Activated CD8-positive, alpha-beta T cell treated with anti-CD3 and anti-CD28 coated beads for 36 hours (primary cell): ENCODE measurements at regions not wholly inside any gene's neighbourhood (a gene's known extent, or its start where the extent isn't known, plus 50 kb on each side); places are given as distances from the start of the nearest gene placed in this dataset.

ENCODE experiments used
- ATAC-seq: fragments of 200-7000 bp; cut with Tn5 transposase; one replicate; pipeline ENCODE4 v1.10.0; 2021; ENCODE audit warnings: mild to moderate bottlenecking, moderate library complexity
- CTCF ChIA-PET: fragments of 350-600 bp; sonication (Branson Sonifier 250); formaldehyde crosslinking; loops from one replicate; lab custom pipeline; 2021; ENCODE audit warnings: antibody characterized with exemption; lab: Charles Lee
- POLR2A ChIA-PET: fragments of 350-600 bp; sonication (Branson Sonifier 250); formaldehyde crosslinking; loops from one replicate; lab custom pipeline; 2021; ENCODE audit warnings: antibody characterized with exemption; lab: Charles Lee
- DNase-seq: peaks from one replicate; pipeline ENCODE4 v3.0.0-alpha.2; 2020
- H3K27ac Mint-ChIP-seq: one replicate; pipeline ENCODE4 v1.8.0; 2021; ENCODE audit warnings: mild to moderate bottlenecking, mixed read lengths
- H3K27me3 Mint-ChIP-seq: one replicate; pipeline ENCODE4 v1.8.0; 2021; ENCODE audit warnings: mixed read lengths
- H3K36me3 Mint-ChIP-seq: one replicate; pipeline ENCODE4 v1.8.0; 2021; ENCODE audit warnings: low read depth, mixed read lengths
- H3K4me1 Mint-ChIP-seq: one replicate; pipeline ENCODE4 v1.8.0; 2021; ENCODE audit warnings: low read depth, mixed read lengths
- H3K4me3 Mint-ChIP-seq: one replicate; pipeline ENCODE4 v1.8.0; 2021; ENCODE audit warnings: mild to moderate bottlenecking, moderate library complexity, mixed read lengths
- H3K9me3 Mint-ChIP-seq: one replicate; pipeline ENCODE4 v1.8.0; 2021; ENCODE audit warnings: mixed read lengths
- intact Hi-C: fragments of 100-400 bp; cut with micrococcal nuclease; formaldehyde crosslinking; loops from one replicate; pipeline ENCODE4 v1.10.0; 2022
- TF ChIP-seq, protein P1 (sequence below): fragments of 200-600 bp; IDR thresholded peaks from one replicate; pipeline ENCODE4 v1.8.0; 2022; ENCODE audit warnings: antibody characterized with exemption, mild to moderate bottlenecking

DNA sequence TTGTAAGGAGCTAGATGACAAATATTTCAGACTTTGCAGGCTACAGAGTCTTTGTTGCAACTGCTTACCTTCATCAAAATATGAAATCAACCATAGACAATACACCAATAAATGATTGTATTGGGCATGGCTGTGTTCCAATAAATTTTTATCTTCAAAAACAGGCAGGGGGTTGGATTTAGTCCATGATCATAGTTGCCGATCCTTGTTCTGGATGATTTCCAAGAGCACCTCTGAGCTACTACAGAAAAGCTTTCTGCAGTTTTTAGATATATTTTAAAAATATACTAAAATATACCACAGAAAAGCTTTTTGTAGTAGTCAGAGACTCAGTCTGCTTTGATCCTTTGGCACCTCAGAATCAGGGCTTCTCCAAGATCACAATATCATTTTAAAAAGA is 145.0 kb downstream of the HTR1B start:
- POLR2A ChIA-PET: no interaction called here
- Mint-ChIP-seq H3K4me3 (no peak overlapping the region), H3K9me3 (peaks cover 3% of the 10 kb centered on the region), H3K27ac (no peak overlapping the region), H3K27me3 (no peaks in the 10 kb centered on the region), H3K36me3 (no peaks in the 10 kb centered on the region), H3K4me1 (no peaks in the 10 kb centered on the region)
- DNase-seq (no peak), ATAC-seq (no peak)
- TF ChIP-seq, protein P1, sequence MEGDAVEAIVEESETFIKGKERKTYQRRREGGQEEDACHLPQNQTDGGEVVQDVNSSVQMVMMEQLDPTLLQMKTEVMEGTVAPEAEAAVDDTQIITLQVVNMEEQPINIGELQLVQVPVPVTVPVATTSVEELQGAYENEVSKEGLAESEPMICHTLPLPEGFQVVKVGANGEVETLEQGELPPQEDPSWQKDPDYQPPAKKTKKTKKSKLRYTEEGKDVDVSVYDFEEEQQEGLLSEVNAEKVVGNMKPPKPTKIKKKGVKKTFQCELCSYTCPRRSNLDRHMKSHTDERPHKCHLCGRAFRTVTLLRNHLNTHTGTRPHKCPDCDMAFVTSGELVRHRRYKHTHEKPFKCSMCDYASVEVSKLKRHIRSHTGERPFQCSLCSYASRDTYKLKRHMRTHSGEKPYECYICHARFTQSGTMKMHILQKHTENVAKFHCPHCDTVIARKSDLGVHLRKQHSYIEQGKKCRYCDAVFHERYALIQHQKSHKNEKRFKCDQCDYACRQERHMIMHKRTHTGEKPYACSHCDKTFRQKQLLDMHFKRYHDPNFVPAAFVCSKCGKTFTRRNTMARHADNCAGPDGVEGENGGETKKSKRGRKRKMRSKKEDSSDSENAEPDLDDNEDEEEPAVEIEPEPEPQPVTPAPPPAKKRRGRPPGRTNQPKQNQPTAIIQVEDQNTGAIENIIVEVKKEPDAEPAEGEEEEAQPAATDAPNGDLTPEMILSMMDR: no peak
- intact Hi-C loops: no loop called here
- CTCF ChIA-PET: no interaction called here

DNA sequence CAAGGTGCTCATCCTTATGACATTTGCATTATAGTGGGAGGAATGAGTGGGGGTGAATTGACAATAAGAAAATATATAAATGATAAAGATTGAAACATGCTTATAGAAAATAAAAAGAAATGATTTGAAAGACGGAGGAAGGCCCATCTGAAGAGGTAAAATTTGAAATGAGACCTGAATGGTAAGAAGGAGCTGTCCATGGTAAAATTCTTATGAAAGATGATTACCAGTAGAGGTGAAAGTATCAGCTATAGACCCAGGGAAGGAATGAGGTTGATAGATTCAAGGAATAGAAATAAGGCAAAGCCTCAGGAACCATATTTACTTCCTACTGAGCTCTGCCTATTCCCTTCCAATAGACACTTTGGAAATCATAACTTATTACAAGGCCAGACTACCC is 149.7 kb downstream of the HTR1B start:
- CTCF ChIA-PET: no interaction called here
- no peak overlapping the region for H3K27ac Mint-ChIP-seq
- TF ChIP-seq, protein P1: no peak
- no peaks in the 10 kb centered on the region for H3K4me1 Mint-ChIP-seq
- no peak for DNase-seq
- POLR2A ChIA-PET: no interaction called here
- no peaks in the 10 kb centered on the region for H3K36me3 Mint-ChIP-seq
- intact Hi-C loops: no loop called here
- peaks cover 1% of the 10 kb centered on the region for H3K9me3 Mint-ChIP-seq
- ATAC-seq: no peak
- no peaks in the 10 kb centered on the region for H3K27me3 Mint-ChIP-seq
- H3K4me3 Mint-ChIP-seq: no peak overlapping the region

DNA sequence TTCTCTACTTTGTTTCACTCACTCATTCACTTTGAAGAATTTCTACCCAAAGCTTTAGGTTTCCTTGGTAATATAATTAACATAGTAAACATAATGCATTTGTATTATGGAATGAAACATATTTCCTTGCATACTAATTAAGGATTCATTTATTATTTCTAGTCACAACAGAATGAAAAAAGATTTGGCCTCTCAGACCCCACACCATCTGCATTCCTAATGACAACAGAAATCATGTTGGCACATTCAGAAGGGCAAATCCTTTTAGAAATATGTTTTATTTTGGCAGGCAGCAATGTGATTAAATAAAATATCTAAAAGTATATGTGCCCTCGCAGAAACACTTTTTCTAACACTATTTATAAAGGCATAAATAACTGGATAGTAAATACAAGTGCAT is 163.4 kb downstream of the HTR1B start:
- POLR2A ChIA-PET: no interaction called here
- CTCF ChIA-PET: no interaction called here
- no peaks in the 10 kb centered on the region for H3K27me3 Mint-ChIP-seq
- no peak overlapping the region for H3K4me3 Mint-ChIP-seq
- no peaks in the 10 kb centered on the region for H3K4me1 Mint-ChIP-seq
- H3K36me3 Mint-ChIP-seq: no peaks in the 10 kb centered on the region
- peaks cover 9% of the 10 kb centered on the region for H3K9me3 Mint-ChIP-seq
- intact Hi-C loops: no loop called here
- TF ChIP-seq, protein P1: no peak
- ATAC-seq: no peak
- H3K27ac Mint-ChIP-seq: no peak overlapping the region
- DNase-seq: no peak

DNA sequence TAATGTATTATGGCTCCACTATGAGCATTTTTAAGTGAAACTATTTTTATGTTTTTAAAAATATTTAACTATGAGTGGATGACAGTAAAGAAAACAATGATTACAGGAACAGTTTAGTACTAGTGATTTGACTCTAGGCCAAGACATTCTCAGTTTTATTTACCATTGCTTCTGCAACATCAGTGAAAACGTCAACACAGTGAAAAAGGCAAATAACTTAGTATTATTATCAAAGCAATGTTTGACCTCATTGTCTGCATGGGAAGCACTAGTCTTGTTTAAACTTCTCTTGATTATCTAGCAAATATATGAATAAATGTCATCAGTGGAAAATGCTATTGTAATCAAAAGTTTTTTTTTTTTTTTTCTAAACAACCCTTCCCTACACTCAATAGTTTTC is 165.0 kb downstream of the HTR1B start:
- Mint-ChIP-seq H3K27ac (no peak overlapping the region), H3K4me1 (no peaks in the 10 kb centered on the region), H3K27me3 (no peaks in the 10 kb centered on the region), H3K9me3 (peaks cover 7% of the 10 kb centered on the region), H3K36me3 (no peaks in the 10 kb centered on the region), H3K4me3 (no peak overlapping the region)
- intact Hi-C loops: no loop called here
- DNase-seq: no peak
- CTCF ChIA-PET: no interaction called here
- POLR2A ChIA-PET: no interaction called here
- TF ChIP-seq, protein P1: no peak
- ATAC-seq: no peak

DNA sequence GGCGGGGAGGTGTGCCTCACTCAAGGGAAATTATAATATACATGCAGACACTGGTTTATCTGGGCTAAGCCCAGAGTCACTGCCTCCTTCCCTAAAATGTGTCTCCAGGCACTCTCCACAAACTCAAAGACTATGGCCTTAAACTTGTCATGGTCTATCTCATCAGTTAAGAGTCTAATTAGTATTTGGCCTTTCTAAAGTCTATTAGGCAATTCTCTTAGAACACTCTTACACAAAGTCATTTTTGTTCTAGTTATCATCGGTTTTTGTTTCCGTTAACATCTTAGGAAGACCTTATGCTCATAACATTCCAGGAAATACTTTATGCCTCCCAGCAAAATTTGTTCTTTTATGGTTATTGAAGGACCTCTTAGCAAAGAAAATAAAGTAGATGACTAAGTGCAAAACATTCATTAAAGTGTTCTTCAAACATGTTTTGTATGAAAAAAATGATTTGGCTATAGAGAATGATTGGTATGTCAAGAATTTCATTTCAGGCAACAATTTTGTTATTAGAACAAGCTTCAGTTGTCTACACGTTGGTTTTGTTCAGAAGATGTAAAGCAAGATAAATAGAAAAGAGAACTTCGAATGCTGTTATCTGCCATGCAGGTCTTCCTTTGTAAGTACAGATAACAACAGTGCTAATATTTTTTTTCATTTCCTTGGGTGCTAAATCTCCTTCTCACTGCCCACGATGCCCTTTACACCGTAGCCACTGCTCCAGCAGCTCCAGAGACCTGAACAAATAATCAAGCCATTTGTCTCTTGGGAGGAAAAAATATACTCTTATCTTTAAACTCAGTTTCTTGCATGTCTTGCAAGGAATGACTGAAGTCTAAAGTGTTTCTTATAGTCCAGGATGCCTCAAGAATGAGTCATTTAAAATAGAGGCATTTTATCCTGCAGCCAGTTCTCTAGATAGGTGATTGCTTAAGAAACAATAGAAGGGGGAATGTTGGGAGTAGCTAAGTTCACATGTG is 170.4 kb downstream of the HTR1B start:
- POLR2A ChIA-PET: interaction anchor here (0.7 kb wide), 1 partner anchor 492 kb away, joined by 3 read pairs; no protein-coding TSS in a partner anchor
- Mint-ChIP-seq H3K4me3 (no peak overlapping the region), H3K27ac (no peak overlapping the region)

More for the DNA sequence above, 170.4 kb downstream of the HTR1B start:
- Mint-ChIP-seq H3K4me1 (no peaks in the 10 kb centered on the region), H3K27me3 (no peaks in the 10 kb centered on the region), H3K9me3 (peaks cover 3% of the 10 kb centered on the region), H3K36me3 (no peaks in the 10 kb centered on the region)
- ATAC-seq: no peak
- TF ChIP-seq, protein P1: no peak
- DNase-seq: no peak
- CTCF ChIA-PET: no interaction called here
- intact Hi-C loops: no loop called here
